Smooth muscle cell (in vitro differentiated cells): ENCODE measurements at regions not wholly inside any gene's neighbourhood (a gene's known extent, or its start where the extent isn't known, plus 50 kb on each side); places are given as distances from the start of the nearest gene placed in this dataset.

ENCODE experiments used
- DNase-seq: peaks from one replicate; lab custom pipeline; 2025; ENCODE audit not compliant: unreplicated experiment; lab: John Stamatoyannopoulos, UW
- H2AFZ ChIP-seq: fragments of 200-600 bp; sonication (generic); 2 replicates; pipeline ENCODE4 v1.6.0; 2016; ENCODE audit warnings: antibody characterized with exemption, low read depth, mild to moderate bottlenecking
- H3F3A ChIP-seq: fragments of 200-600 bp; sonication (generic); 2 replicates; pipeline ENCODE4 v1.6.0; 2017; ENCODE audit warnings: antibody characterized with exemption, low read depth
- H3K27ac ChIP-seq: fragments of 200-600 bp; sonication (generic); 2 replicates; pipeline ENCODE4 v1.5.1; 2016; ENCODE audit warnings: low read depth, mild to moderate bottlenecking
- H3K27me3 ChIP-seq: fragments of 200-600 bp; sonication (generic); 2 replicates; pipeline ENCODE4 v1.6.1; 2016; ENCODE audit warnings: low read depth, mild to moderate bottlenecking
- H3K36me3 ChIP-seq: fragments of 200-600 bp; sonication (generic); 2 replicates; pipeline ENCODE4 v1.5.1; 2016; ENCODE audit warnings: low read depth
- H3K4me1 ChIP-seq: fragments of 200-600 bp; sonication (generic); 2 replicates; pipeline ENCODE4 v1.5.1; 2016; ENCODE audit warnings: low read depth
- H3K4me2 ChIP-seq: fragments of 200-600 bp; sonication (generic); 2 replicates; pipeline ENCODE4 v1.6.0; 2016; ENCODE audit warnings: mild to moderate bottlenecking
- H3K4me3 ChIP-seq: fragments of 200-600 bp; sonication (generic); 2 replicates; pipeline ENCODE4 v1.5.1; 2016; ENCODE audit warnings: mild to moderate bottlenecking
- H3K79me2 ChIP-seq: fragments of 200-600 bp; sonication (generic); 2 replicates; pipeline ENCODE4 v1.6.0; 2016; ENCODE audit warnings: low read depth, mild to moderate bottlenecking
- H3K9ac ChIP-seq: fragments of 200-600 bp; sonication (generic); 2 replicates; pipeline ENCODE4 v1.6.0; 2016; ENCODE audit warnings: low read depth
- H3K9me3 ChIP-seq: fragments of 200-600 bp; sonication (generic); replicated peaks from 2 replicates; pipeline ENCODE4 v1.5.1; 2016; ENCODE audit warnings: low read depth
- H4K20me1 ChIP-seq: fragments of 200-600 bp; sonication (generic); 2 replicates; pipeline ENCODE4 v1.6.0; 2016; ENCODE audit warnings: low read depth
- CTCF ChIP-seq: fragments of 200-600 bp; sonication (generic); IDR thresholded peaks from 2 replicates; pipeline ENCODE4 v1.5.1; 2017; ENCODE audit warnings: borderline replicate concordance, mild to moderate bottlenecking, antibody characterized with exemption; ENCODE audit not compliant: insufficient read depth, poor library complexity, severe bottlenecking
- WGBS: methylation state at CpG from one replicate; pipeline ENCODE4 v1.1.7; 2016; ENCODE audit warnings: low lambda C conversion rate; 5-methylcytosine and 5-hydroxymethylcytosine counted together

- Histone ChIP-seq H3K36me3 (no peaks in the 10 kb centered on the region), H3K79me2 (no peaks in the 10 kb centered on the region), H3K27ac (no peak overlapping the region), H3K9me3 (no peaks in the 10 kb centered on the region), H2AFZ (no peak overlapping the region), H3K9ac (no peak overlapping the region), H3F3A (no peaks in the 10 kb centered on the region), H3K27me3 (peaks cover 10% of the 10 kb centered on the region), H4K20me1 (no peaks in the 10 kb centered on the region), H3K4me1 (no peaks in the 10 kb centered on the region), H3K4me2 (no peak overlapping the region), H3K4me3 (no peak overlapping the region)
- no peak for DNase-seq
- no peak for TF ChIP-seq CTCF
- 92% methylated on average over 10 of the region's 10 CpGs for WGBS
Observed at GRCh38 chr11:134838708-134839107, 426.7 kb upstream of the B3GAT1 start.

GRCh38 chr11:134837887-134838232, 425.8 kb upstream of the B3GAT1 start:
- H3K36me3 ChIP-seq = no peaks in the 10 kb centered on the region
- no peak overlapping the region for H3K9ac ChIP-seq
- H2AFZ ChIP-seq = no peak overlapping the region
- no peak overlapping the region for H3K4me2 ChIP-seq
- no peaks in the 10 kb centered on the region for H3K79me2 ChIP-seq
- H3F3A ChIP-seq = no peaks in the 10 kb centered on the region
- no peak overlapping the region for H3K4me3 ChIP-seq
- H4K20me1 ChIP-seq = no peaks in the 10 kb centered on the region
- H3K4me1 ChIP-seq = no peaks in the 10 kb centered on the region
- DNase-seq = no peak
- H3K9me3 ChIP-seq = no peaks in the 10 kb centered on the region
- no peak overlapping the region for H3K27ac ChIP-seq
- WGBS = 90% methylated on average over 6 of the region's 6 CpGs
- TF ChIP-seq CTCF = no peak
- peaks cover 10% of the 10 kb centered on the region for H3K27me3 ChIP-seq

GRCh38 chr11:134837166-134837886, 425.3 kb upstream of the B3GAT1 start:
- Histone ChIP-seq H3K4me1 (no peaks in the 10 kb centered on the region), H3F3A (no peaks in the 10 kb centered on the region), H2AFZ (no peak overlapping the region), H3K36me3 (no peaks in the 10 kb centered on the region), H3K27me3 (peaks cover 10% of the 10 kb centered on the region), H4K20me1 (no peaks in the 10 kb centered on the region), H3K4me3 (no peak overlapping the region), H3K9ac (no peak overlapping the region), H3K27ac (no peak overlapping the region), H3K9me3 (no peaks in the 10 kb centered on the region), H3K4me2 (no peak overlapping the region), H3K79me2 (no peaks in the 10 kb centered on the region)
- WGBS = 92% methylated on average over 7 of the region's 7 CpGs
- no peak for TF ChIP-seq CTCF
- DNase-seq = no peak

- WGBS = 93% methylated on average over 4 of the region's 4 CpGs
- Histone ChIP-seq H3K9ac (no peak overlapping the region), H2AFZ (no peak overlapping the region), H3K4me1 (no peaks in the 10 kb centered on the region), H3K27ac (no peak overlapping the region), H3K36me3 (no peaks in the 10 kb centered on the region), H3K4me2 (no peak overlapping the region), H3K79me2 (no peaks in the 10 kb centered on the region), H3K9me3 (no peaks in the 10 kb centered on the region), H3K27me3 (peaks cover 4% of the 10 kb centered on the region), H3K4me3 (no peak overlapping the region), H3F3A (no peaks in the 10 kb centered on the region), H4K20me1 (no peaks in the 10 kb centered on the region)
- TF ChIP-seq CTCF = no peak
- DNase-seq = no peak
Observed at GRCh38 chr11:134836561-134836960, 424.5 kb upstream of the B3GAT1 start.
